GM21526 (cell line): ENCODE measurements at regions not wholly inside any gene's neighbourhood (a gene's known extent, or its start where the extent isn't known, plus 50 kb on each side); places are given as distances from the start of the nearest gene placed in this dataset.

Experiments used
- ATAC-seq: cut with Tn5 transposase; IDR thresholded peaks from one replicate; pipeline ENCODE4 v1.9.1; 2021; ENCODE audit warnings: moderate library complexity; ENCODE audit not compliant: unreplicated experiment, low FRiP score

GRCh38 chr5:54722846-54723433 lies 205.4 kb downstream of the SNX18 start:
- ATAC-seq = no peak

- no peak for ATAC-seq
Measured at GRCh38 chr5:54721951-54722654, 204.5 kb downstream of the SNX18 start.

- ATAC-seq = no peak
Measured at GRCh38 chr5:54721116-54721515, 203.6 kb downstream of the SNX18 start.

- ATAC-seq = no peak
Measured at GRCh38 chr5:54720341-54720740, 202.8 kb downstream of the SNX18 start.

GRCh38 chr5:54719384-54720283 lies 202.1 kb downstream of the SNX18 start:
- ATAC-seq = no peak

GRCh38 chr5:54718656-54719055 lies 201.1 kb downstream of the SNX18 start:
- no peak for ATAC-seq

- ATAC-seq = no peak
Measured at GRCh38 chr5:54717870-54718269, 200.3 kb downstream of the SNX18 start.

- no peak for ATAC-seq
Measured at GRCh38 chr5:54717459-54717858, 199.9 kb downstream of the SNX18 start.

- no peak for ATAC-seq
Measured at GRCh38 chr5:54713923-54714581, 196.5 kb downstream of the SNX18 start.

- no peak for ATAC-seq
Measured at GRCh38 chr5:54709096-54709495, 191.5 kb downstream of the SNX18 start.

GRCh38 chr5:54707841-54708240 lies 190.3 kb downstream of the SNX18 start:
- no peak for ATAC-seq

- ATAC-seq = no peak
Measured at GRCh38 chr5:54705994-54706653, 188.6 kb downstream of the SNX18 start.

- no peak for ATAC-seq
Measured at GRCh38 chr5:54704825-54705224, 187.3 kb downstream of the SNX18 start.

GRCh38 chr5:54704333-54704732 lies 186.8 kb downstream of the SNX18 start:
- no peak for ATAC-seq

GRCh38 chr5:54703565-54704255 lies 186.2 kb downstream of the SNX18 start:
- ATAC-seq = no peak

GRCh38 chr5:54703133-54703532 lies 185.6 kb downstream of the SNX18 start:
- no peak for ATAC-seq

GRCh38 chr5:54702470-54702869 lies 184.9 kb downstream of the SNX18 start:
- ATAC-seq = no peak

- ATAC-seq = no peak
Measured at GRCh38 chr5:54700986-54701578, 183.5 kb downstream of the SNX18 start.

GRCh38 chr5:54696931-54697330 lies 179.4 kb downstream of the SNX18 start:
- no peak for ATAC-seq
